Caco-2 (cell line): ENCODE measurements at regions not wholly inside any gene's neighbourhood (a gene's known extent, or its start where the extent isn't known, plus 50 kb on each side); places are given as distances from the start of the nearest gene placed in this dataset.
"Not testable (repeated sequence)": the region's sequence is repeated elsewhere in the genome, so short reads cannot be mapped to it uniquely, and the experiment has no call there.

Experiments
- BruUV-seq: library from RNA; stranded (reverse); fragments of 400-500 nt; replicated peaks from 2 replicates; lab custom pipeline; 2021; lab: Mats Ljungman, UMichigan
- CTCF ChIA-PET: fragments of 300-600 bp; sonication (Branson Sonifier 250); formaldehyde crosslinking; loops from one replicate; lab custom pipeline; 2022; ENCODE audit warnings: antibody characterized with exemption; lab: Charles Lee
- POLR2A ChIA-PET: fragments of 300-600 bp; sonication (Branson Sonifier 250); formaldehyde crosslinking; loops from one replicate; lab custom pipeline; 2022; ENCODE audit warnings: antibody characterized with exemption; lab: Charles Lee
- DNase-seq, 2 experiments: peaks; one replicate each; pipeline versions ENCODE4 v3.0.0 to v3.0.0-alpha.2; 2020 to 2022
- H3K27me3 ChIP-seq: replicated peaks from 2 replicates; pipeline ENCODE4 v1.6.0; 2011; ENCODE audit warnings: low read length; ENCODE audit not compliant: control insufficient read depth, insufficient read depth
- H3K36me3 ChIP-seq: 2 replicates; pipeline ENCODE4 v1.5.1; 2011; ENCODE audit warnings: low read length; ENCODE audit not compliant: control insufficient read depth, insufficient read depth
- H3K4me1 ChIP-seq: fragments of 250-450 bp; sonication (Bioruptor Pico); 2 replicates; pipeline ENCODE4 v1.5.1; 2020; ENCODE audit warnings: mild to moderate bottlenecking
- H3K4me3 ChIP-seq: 2 replicates; pipeline ENCODE4 v1.5.1; 2011; ENCODE audit warnings: low read depth, mild to moderate bottlenecking, control low read depth, low read length
- H3K9me3 ChIP-seq: fragments of 250-450 bp; sonication (Bioruptor Pico); 2 replicates; pipeline ENCODE4 v1.5.1; 2020; ENCODE audit warnings: mild to moderate bottlenecking, moderate library complexity
- H3K27ac Mint-ChIP-seq: one replicate; pipeline ENCODE4 v1.8.0; 2022; ENCODE audit warnings: mixed read lengths; ENCODE audit not compliant: unreplicated experiment
- H3K27me3 Mint-ChIP-seq: one replicate; pipeline ENCODE4 v1.8.0; 2022; ENCODE audit warnings: mixed read lengths; ENCODE audit not compliant: insufficient read depth, unreplicated experiment
- H3K36me3 Mint-ChIP-seq: one replicate; pipeline ENCODE4 v1.8.0; 2022; ENCODE audit warnings: mild to moderate bottlenecking, mixed read lengths; ENCODE audit not compliant: insufficient read depth, unreplicated experiment
- H3K4me1 Mint-ChIP-seq: one replicate; pipeline ENCODE4 v1.8.0; 2022; ENCODE audit warnings: low read depth, mixed read lengths; ENCODE audit not compliant: unreplicated experiment
- H3K4me3 Mint-ChIP-seq: one replicate; pipeline ENCODE4 v1.8.0; 2022; ENCODE audit warnings: mild to moderate bottlenecking, moderate library complexity, mixed read lengths; ENCODE audit not compliant: unreplicated experiment
- H3K9me3 Mint-ChIP-seq: one replicate; pipeline ENCODE4 v1.8.0; 2022; ENCODE audit warnings: mixed read lengths; ENCODE audit not compliant: unreplicated experiment
- CTCF ChIP-seq, 2 experiments: fragments of 200-600 bp in 1 of 2; IDR thresholded peaks; 1 replicate in 1 of 2; 2 replicates in 1 of 2; pipeline versions ENCODE4 v1.5.1 to v1.8.0; 2011 to 2022; ENCODE audit warnings: antibody characterized with exemption in 1 of 2, control low read depth in 1 of 2, inconsistent platforms in 1 of 2, low read depth in 1 of 2, low read length in 1 of 2, mild to moderate bottlenecking in 1 of 2, moderate library complexity in 1 of 2; ENCODE audit not compliant: insufficient read depth in 1 of 2, severe bottlenecking in 1 of 2, unreplicated experiment in 1 of 2
- intact Hi-C: fragments of 100-400 bp; cut with micrococcal nuclease; formaldehyde crosslinking; loops from one replicate; pipeline ENCODE4 v1.10.0; 2022; ENCODE audit not compliant: unreplicated experiment

- Mint-ChIP-seq H3K27ac (no peak overlapping the region), H3K27me3 (peaks cover 19% of the 10 kb centered on the region), H3K4me3 (no peak overlapping the region), H3K36me3 (no peaks in the 10 kb centered on the region), H3K9me3 (no peaks in the 10 kb centered on the region), H3K4me1 (no peaks in the 10 kb centered on the region)
- Histone ChIP-seq H3K9me3 (no peaks in the 10 kb centered on the region), H3K4me3 (no peak overlapping the region), H3K36me3 (no peaks in the 10 kb centered on the region), H3K27me3 (peaks cover 3% of the 10 kb centered on the region; the same call in 1 of the 2 replicates), H3K4me1 (no peaks in the 10 kb centered on the region)
- intact Hi-C loops: no loop called here
- CTCF ChIA-PET: no interaction called here
- TF ChIP-seq CTCF (IDR thresholded peaks at IDR 0.05; ENCODE audit: insufficient read depth in 1 of 2, low read depth in 1 of 2, low read length in 1 of 2, severe bottlenecking in 1 of 2, unreplicated experiment in 1 of 2): no peak
- BruUV-seq: no TSS peak
- POLR2A ChIA-PET: no interaction called here
- no peak for DNase-seq
These were observed 309.0 kb downstream of the TEX29 start for GRCh38 chr13:111629457-111629856.

GRCh38 chr13:111629926-111630325 is 309.5 kb downstream of the TEX29 start:
- ChIA-PET CTCF (no interaction called here), POLR2A (no interaction called here)
- BruUV-seq: no TSS peak
- Mint-ChIP-seq H3K4me1 (no peaks in the 10 kb centered on the region), H3K27ac (no peak overlapping the region), H3K36me3 (no peaks in the 10 kb centered on the region), H3K9me3 (no peaks in the 10 kb centered on the region), H3K4me3 (no peak overlapping the region), H3K27me3 (peaks cover 23% of the 10 kb centered on the region)
- Histone ChIP-seq H3K4me3 (no peak overlapping the region), H3K36me3 (no peaks in the 10 kb centered on the region), H3K9me3 (no peaks in the 10 kb centered on the region), H3K27me3 (peaks cover 3% of the 10 kb centered on the region; the same call in 1 of the 2 replicates), H3K4me1 (no peaks in the 10 kb centered on the region)
- intact Hi-C loops: no loop called here
- DNase-seq: no peak
- TF ChIP-seq CTCF (IDR thresholded peaks at IDR 0.05; ENCODE audit: insufficient read depth in 1 of 2, low read depth in 1 of 2, low read length in 1 of 2, severe bottlenecking in 1 of 2, unreplicated experiment in 1 of 2): no peak

- Mint-ChIP-seq H3K4me3 (no peak overlapping the region), H3K27me3 (peaks cover 24% of the 10 kb centered on the region), H3K36me3 (no peaks in the 10 kb centered on the region), H3K4me1 (no peaks in the 10 kb centered on the region), H3K27ac (no peak overlapping the region), H3K9me3 (no peaks in the 10 kb centered on the region)
- H3K36me3 ChIP-seq: no peaks in the 10 kb centered on the region
- no peaks in the 10 kb centered on the region for H3K4me1 ChIP-seq
- no peak overlapping the region for H3K4me3 ChIP-seq
- no peaks in the 10 kb centered on the region for H3K9me3 ChIP-seq
- TF ChIP-seq CTCF (IDR thresholded peaks at IDR 0.05; ENCODE audit: insufficient read depth in 1 of 2, low read depth in 1 of 2, low read length in 1 of 2, severe bottlenecking in 1 of 2, unreplicated experiment in 1 of 2): no peak
- no TSS peak for BruUV-seq
- no peak for DNase-seq
- POLR2A ChIA-PET: no interaction called here
- intact Hi-C loops: no loop called here
- CTCF ChIA-PET: no interaction called here
- peaks cover 3% of the 10 kb centered on the region; the same call in 1 of the 2 replicates for H3K27me3 ChIP-seq
These were observed 310.0 kb downstream of the TEX29 start for GRCh38 chr13:111630406-111630805.

GRCh38 chr13:111631271-111631670 is 310.8 kb downstream of the TEX29 start:
- H3K4me3 Mint-ChIP-seq, intact Hi-C loops, H3K27ac Mint-ChIP-seq, H3K36me3 ChIP-seq, POLR2A ChIA-PET, H3K4me1 ChIP-seq, H3K4me3 ChIP-seq, CTCF ChIA-PET, H3K36me3 Mint-ChIP-seq, BruUV-seq, DNase-seq, H3K27me3 ChIP-seq, H3K9me3 ChIP-seq, H3K9me3 Mint-ChIP-seq, H3K4me1 Mint-ChIP-seq: not testable (repeated sequence)
- H3K27me3 Mint-ChIP-seq: peaks cover 24% of the 10 kb centered on the region
